GM21529 (cell line): ENCODE measurements at regions not wholly inside any gene's neighbourhood (a gene's known extent, or its start where the extent isn't known, plus 50 kb on each side); places are given as distances from the start of the nearest gene placed in this dataset.
"Not testable (repeated sequence)": the region's sequence is repeated elsewhere in the genome, so short reads cannot be mapped to it uniquely, and the experiment has no call there.

Experiments used
- ATAC-seq: cut with Tn5 transposase; IDR thresholded peaks from one replicate; pipeline ENCODE4 v1.9.1; 2021; ENCODE audit not compliant: unreplicated experiment

GRCh38 chr9:73056245-73056644 lies 95.4 kb upstream of the ANXA1 start:
- no peak for ATAC-seq

DNA sequence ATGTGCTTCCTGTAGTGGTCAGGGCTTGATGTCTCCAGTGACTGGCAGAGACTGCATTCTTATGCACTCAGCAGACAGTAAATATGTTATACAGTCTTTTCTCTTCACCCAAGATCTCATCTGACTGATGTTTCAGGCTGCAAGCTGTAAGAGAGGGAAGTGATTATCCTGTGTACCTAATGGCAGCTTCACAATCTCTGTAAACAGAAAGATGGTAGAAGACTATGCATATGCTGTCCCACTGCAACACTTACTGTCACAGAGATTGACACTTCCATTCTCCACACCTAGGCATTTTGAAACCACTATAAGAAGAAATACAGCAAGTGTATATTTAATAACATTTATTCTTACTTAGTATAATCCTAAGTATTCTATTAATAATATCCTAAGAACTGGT lies 97.6 kb upstream of the ANXA1 start:
- no peak for ATAC-seq

GRCh38 chr9:73053543-73053942 lies 98.1 kb upstream of the ANXA1 start:
- ATAC-seq = no peak

GRCh38 chr9:73050887-73051550 lies 98.2 kb upstream of the ALDH1A1 start:
- ATAC-seq = no peak

DNA sequence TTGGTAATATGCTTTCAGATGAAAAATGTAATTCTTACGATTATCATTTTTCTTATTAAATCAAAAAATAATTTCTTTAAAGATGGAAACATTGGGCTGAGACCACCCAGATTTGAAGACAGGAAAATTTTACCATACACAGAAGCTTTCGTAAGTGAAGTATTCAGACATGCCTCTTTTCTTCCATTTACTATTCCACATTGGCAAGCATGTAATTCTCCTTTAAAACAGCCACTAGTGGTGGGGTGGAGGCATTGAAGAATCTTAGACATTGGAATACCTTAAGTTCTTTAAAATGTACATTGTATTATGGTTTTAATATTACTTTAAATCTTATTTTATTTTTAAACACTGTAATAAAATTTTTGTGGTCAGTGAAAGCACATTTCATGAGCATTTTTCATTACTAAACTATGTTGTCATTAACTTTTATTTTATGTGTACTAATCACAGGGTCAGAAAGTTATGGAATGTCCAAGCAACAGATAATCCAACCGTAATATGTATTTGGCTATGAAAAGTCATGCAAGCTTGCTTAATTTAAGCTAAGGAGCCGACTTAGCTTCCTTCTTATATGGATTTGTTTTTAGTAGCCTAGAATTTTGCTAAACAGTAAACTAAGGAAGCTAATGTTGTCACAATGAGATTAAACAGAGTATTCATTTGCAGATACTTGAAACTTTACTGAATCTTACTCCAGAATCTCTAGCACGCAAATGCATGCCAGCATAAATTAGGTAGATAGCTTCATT lies 97.4 kb upstream of the ALDH1A1 start:
- ATAC-seq = no peak

DNA sequence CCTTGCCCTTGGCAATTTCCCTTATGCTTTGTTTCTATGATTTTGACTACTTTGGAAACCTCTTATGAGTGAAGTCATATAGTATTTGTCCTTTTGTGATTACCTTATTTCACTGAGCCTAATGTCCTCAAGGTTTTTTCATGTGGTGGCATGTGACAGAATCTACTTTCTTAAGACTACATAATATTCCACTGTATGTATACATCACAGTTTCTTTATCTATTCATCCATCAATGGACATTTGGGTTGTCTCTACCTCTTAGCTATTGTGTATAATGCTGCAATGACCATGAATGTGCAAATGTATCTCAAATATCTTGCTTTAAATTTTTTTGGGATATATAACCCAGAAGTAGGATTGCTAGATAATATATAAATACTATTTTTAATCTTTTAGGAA lies 96.4 kb upstream of the ALDH1A1 start:
- ATAC-seq = no peak

- ATAC-seq = no peak
Measured at GRCh38 chr9:73046769-73047168, 93.9 kb upstream of the ALDH1A1 start.

DNA sequence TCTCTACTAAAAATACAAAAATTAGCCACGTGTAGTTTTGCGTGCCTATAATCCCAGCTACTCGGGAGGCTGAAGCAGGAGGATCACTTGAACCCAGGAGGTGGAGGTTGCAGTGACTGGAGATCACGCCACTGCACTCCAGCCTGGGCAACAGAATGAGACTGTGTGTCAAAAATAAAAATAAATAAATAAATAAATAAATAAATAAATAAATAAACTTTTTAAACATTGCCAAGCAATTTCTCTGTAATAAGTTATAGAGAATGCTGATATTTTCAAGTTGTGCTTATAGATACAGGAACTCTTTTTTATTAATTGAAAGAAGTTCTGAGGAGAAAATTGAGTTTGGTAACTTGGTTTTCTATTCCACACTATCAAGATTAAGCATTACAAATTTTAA lies 91.9 kb upstream of the ALDH1A1 start:
- ATAC-seq = not testable (repeated sequence)

DNA sequence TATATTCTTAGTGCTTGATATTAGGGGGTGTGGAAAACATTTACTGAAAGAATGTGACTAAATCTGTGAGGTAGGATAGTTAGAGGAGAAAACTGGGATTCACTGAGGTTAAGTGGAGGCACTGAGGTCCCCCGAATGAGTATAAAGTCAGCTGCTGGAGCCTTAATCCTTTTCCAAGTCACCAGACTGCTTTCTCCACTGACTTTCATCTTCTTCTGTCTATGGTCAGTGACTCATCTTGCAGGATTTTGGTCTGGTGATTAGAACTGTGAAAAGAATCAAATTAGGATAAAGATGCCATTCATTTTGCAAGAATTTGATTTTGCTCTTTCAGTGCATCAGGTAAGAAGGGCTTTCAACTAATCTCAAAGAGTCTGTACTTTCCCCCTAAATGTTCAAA lies 89.3 kb upstream of the ALDH1A1 start:
- ATAC-seq = no peak

DNA sequence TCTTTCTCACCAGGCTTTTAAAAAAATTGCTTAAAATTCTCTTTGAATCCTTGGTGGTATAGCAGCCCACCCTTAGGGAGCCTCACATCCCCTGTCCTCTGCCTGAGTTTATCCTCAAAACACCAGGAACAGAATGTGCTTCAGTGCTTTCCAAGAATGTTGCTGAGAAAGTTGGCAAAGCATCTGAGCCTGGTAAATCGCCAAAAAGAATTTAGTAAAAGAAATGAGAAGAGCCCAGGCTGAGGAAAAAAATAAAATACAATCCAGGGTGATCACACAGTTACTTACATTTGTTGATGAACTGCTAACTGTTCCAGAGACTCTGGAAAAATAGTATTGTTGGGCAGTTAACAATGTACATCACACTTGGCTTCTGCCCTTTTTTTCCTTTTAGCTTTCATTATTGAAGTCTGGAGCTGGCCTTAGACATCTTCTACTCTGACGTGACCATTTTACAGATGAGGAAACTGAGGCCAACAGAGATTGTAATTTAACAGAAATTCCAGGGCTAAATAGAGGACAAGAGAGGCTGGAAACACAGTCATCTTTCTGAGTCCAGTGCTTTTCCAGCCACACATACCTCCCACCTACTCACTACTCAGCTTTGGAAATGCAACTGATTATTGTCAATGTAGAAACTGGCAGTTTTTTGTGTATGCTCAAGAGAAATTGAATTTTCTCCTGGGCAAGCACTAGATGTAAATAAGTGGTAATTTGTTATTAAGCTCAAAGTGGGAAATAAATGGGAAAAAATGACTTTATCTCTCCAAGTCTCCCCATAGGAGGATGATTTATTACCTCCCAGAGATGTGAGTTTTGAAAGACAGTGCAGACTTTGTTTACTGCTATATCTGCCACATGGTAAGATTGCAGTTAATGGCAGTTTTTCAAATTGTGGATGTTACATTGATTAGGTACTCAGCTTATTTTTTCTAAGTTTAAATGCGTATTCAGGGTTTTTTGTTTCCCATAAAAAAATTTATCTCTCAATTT lies 86.7 kb upstream of the ALDH1A1 start:
- ATAC-seq = no peak

- ATAC-seq = no peak
Measured at GRCh38 chr9:73038613-73039012, 85.8 kb upstream of the ALDH1A1 start.

DNA sequence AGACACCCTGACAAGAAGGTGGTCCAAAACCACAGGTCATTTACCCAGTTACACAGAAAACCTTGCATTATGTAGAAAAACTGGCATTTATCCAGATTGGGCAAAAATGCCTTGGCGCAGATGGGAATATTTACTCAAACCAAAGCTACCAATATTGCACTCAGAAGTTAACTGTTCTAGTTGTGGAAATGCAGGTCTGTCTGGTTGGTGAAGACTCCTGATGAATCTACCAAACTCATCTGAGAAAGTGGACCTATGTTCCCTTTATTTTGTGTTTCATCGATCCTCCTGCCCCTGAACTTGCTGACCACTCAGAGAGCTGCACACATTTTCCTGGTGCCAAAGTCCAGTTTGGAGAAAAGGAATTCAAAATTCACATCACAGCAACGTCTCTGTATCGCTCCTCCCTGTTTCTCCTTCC lies 85.2 kb upstream of the ALDH1A1 start:
- ATAC-seq = no peak

- no peak for ATAC-seq
Measured at GRCh38 chr9:73037613-73038012, 84.8 kb upstream of the ALDH1A1 start.

- ATAC-seq = no peak
Measured at GRCh38 chr9:73034962-73035361, 82.1 kb upstream of the ALDH1A1 start.

DNA sequence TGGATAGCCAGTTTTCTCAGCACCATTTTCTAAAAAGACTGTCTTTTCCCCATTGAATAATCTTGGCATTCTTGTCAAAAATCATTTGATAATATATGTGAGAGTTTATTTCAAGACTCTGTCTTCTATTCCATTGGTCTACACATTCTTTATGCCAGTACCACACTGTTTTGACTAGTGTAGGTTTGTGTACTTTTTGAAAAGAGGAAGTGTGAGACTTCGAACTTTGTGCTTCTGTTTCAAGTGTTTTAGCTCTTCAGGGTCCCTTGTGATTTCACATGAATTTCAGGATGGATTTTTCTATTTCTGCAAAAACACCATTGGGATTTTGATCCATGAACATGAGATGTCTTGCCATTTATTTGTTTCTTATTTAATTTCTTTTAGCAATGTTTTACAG lies 78.5 kb upstream of the ALDH1A1 start:
- no peak for ATAC-seq

- no peak for ATAC-seq
Measured at GRCh38 chr9:73030370-73031030, 77.6 kb upstream of the ALDH1A1 start.

DNA sequence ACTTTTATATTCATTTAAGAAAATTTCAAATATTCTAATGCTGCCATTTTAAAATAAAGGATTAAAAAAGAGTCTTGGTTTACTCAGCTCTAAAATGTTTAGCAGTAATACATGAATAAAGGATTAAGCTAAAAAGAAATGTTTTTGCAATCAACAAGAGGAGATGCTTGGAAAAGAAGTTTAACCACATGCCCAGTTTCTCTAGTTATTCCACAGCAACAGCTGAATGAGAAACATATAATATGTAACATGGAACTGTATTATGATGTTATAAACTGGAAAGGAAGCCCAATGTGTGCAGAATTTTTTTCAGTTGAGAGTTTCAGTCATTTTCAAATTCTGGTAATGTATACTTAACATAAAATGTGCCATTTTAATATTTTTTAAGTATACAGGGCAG lies 76.5 kb upstream of the ALDH1A1 start:
- ATAC-seq = no peak

- ATAC-seq = no peak
Measured at GRCh38 chr9:73026375-73026774, 73.5 kb upstream of the ALDH1A1 start.

GRCh38 chr9:73024601-73025034 lies 71.8 kb upstream of the ALDH1A1 start:
- no peak for ATAC-seq

DNA sequence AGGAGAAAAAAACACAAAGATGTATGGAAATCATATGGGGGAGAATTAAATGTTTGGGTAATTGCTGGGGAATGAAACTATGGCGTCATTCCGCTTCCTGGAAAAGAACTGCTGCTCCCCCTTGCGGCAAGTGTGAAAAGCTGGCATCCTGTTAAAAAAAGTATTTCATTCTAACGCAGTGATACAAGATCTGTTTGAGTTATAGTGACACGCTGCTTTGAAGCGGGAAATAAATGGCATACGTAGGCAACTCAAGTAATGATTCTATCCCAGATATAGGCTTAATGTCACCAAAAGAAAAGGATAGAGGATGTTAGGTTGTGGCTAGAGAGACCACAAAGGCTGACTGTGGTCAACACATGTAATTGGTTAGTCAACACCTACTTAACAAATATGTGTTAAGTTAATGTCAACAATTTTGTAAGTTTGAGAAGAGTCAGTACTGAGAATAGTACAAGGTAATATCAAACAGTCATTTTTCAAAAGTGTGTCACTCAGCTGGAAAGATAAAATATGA lies 70.2 kb upstream of the ALDH1A1 start:
- peak; percentile 74 for ATAC-seq

- ATAC-seq = no peak
Measured at GRCh38 chr9:73022353-73022752, 69.5 kb upstream of the ALDH1A1 start.
